ENCODE measurements at regions not wholly inside any gene's neighbourhood (a gene's known extent, or its start where the extent isn't known, plus 50 kb on each side); places are given as distances from the start of the nearest gene placed in this dataset.

- no peak overlapping the region for H3K4me2 ChIP-seq
- no peaks in the 10 kb centered on the region for H3K4me1 ChIP-seq (replicated peaks; ENCODE audit: insufficient read depth)
- no peak for DNase-seq
- no TSS peak for BruUV-seq (replicated peaks)
- no peaks in the 10 kb centered on the region for H3K9me3 ChIP-seq (ENCODE audit: insufficient read depth, low read depth)
- H3K79me2 ChIP-seq (ENCODE audit: low read depth): no peaks in the 10 kb centered on the region
- H3F3A ChIP-seq (ENCODE audit: insufficient read depth, low read depth): no peaks in the 10 kb centered on the region
- H3K36me3 ChIP-seq (ENCODE audit: low read depth): no peaks in the 10 kb centered on the region
- POLR2A ChIA-PET (ENCODE audit: unreplicated experiment): interaction anchor here (0.6 kb wide), 1 partner anchor 71 kb away, joined by 4 read pairs; no protein-coding TSS in a partner anchor
- no peak for TF ChIP-seq CTCF (conservative IDR thresholded peaks at IDR 0.05)
- no peak for TF ChIP-seq EZH2 (IDR thresholded peaks at IDR 0.05; ENCODE audit: low read depth)
- no peaks in the 10 kb centered on the region for H4K20me1 ChIP-seq (ENCODE audit: insufficient read depth)
- H3K27me3 ChIP-seq (ENCODE audit: insufficient read depth, low read depth): peaks cover 99% of the 10 kb centered on the region
- H3K4me3 ChIP-seq: no peak overlapping the region
- H3K9me2 ChIP-seq (ENCODE audit: insufficient read depth): no peaks in the 10 kb centered on the region
- H2AFZ ChIP-seq: no peak overlapping the region
- CTCF ChIA-PET: no interaction called here
- no peak overlapping the region for H3K27ac ChIP-seq
- intact Hi-C loops (cut with micrococcal nuclease; ENCODE audit: unreplicated experiment): no loop called here
These were observed 501.8 kb downstream of the EIPR1 start for GRCh38 chr2:2875831-2876230.

GRCh38 chr2:2875296-2875695 is 502.3 kb downstream of the EIPR1 start:
- H3K79me2 ChIP-seq (ENCODE audit: low read depth): no peaks in the 10 kb centered on the region
- no TSS peak for BruUV-seq (replicated peaks)
- CTCF ChIA-PET: no interaction called here
- no peak overlapping the region for H3K4me2 ChIP-seq
- peaks cover 99% of the 10 kb centered on the region for H3K27me3 ChIP-seq (ENCODE audit: insufficient read depth, low read depth)
- no peak overlapping the region for H3K4me3 ChIP-seq
- POLR2A ChIA-PET (ENCODE audit: unreplicated experiment): no interaction called here
- H3K36me3 ChIP-seq (ENCODE audit: low read depth): no peaks in the 10 kb centered on the region
- H4K20me1 ChIP-seq (ENCODE audit: insufficient read depth): no peaks in the 10 kb centered on the region
- DNase-seq: no peak
- H2AFZ ChIP-seq: no peak overlapping the region
- H3F3A ChIP-seq (ENCODE audit: insufficient read depth, low read depth): no peaks in the 10 kb centered on the region
- TF ChIP-seq EZH2 (IDR thresholded peaks at IDR 0.05; ENCODE audit: low read depth): no peak
- TF ChIP-seq CTCF (conservative IDR thresholded peaks at IDR 0.05): no peak
- no peaks in the 10 kb centered on the region for H3K4me1 ChIP-seq (replicated peaks; ENCODE audit: insufficient read depth)
- H3K9me3 ChIP-seq (ENCODE audit: insufficient read depth, low read depth): no peaks in the 10 kb centered on the region
- H3K9me2 ChIP-seq (ENCODE audit: insufficient read depth): no peaks in the 10 kb centered on the region
- H3K27ac ChIP-seq: no peak overlapping the region
- intact Hi-C loops (cut with micrococcal nuclease; ENCODE audit: unreplicated experiment): no loop called here

GRCh38 chr2:2874805-2875204 is 502.8 kb downstream of the EIPR1 start:
- Histone ChIP-seq H3K79me2 (ENCODE audit: low read depth) (no peaks in the 10 kb centered on the region), H3K9me3 (ENCODE audit: insufficient read depth, low read depth) (no peaks in the 10 kb centered on the region), H3K9me2 (ENCODE audit: insufficient read depth) (no peaks in the 10 kb centered on the region), H3K27ac (no peak overlapping the region), H3K36me3 (ENCODE audit: low read depth) (no peaks in the 10 kb centered on the region), H3K4me3 (no peak overlapping the region), H4K20me1 (ENCODE audit: insufficient read depth) (no peaks in the 10 kb centered on the region), H3K27me3 (ENCODE audit: insufficient read depth, low read depth) (peaks cover 99% of the 10 kb centered on the region), H2AFZ (no peak overlapping the region), H3F3A (ENCODE audit: insufficient read depth, low read depth) (no peaks in the 10 kb centered on the region), H3K4me1 (replicated peaks; ENCODE audit: insufficient read depth) (no peaks in the 10 kb centered on the region), H3K4me2 (no peak overlapping the region)
- TF ChIP-seq CTCF (conservative IDR thresholded peaks at IDR 0.05) (no peak), EZH2 (IDR thresholded peaks at IDR 0.05; ENCODE audit: low read depth) (no peak)
- ChIA-PET CTCF (no interaction called here), POLR2A (ENCODE audit: unreplicated experiment) (no interaction called here)
- no TSS peak for BruUV-seq (replicated peaks)
- no peak for DNase-seq
- intact Hi-C loops (cut with micrococcal nuclease; ENCODE audit: unreplicated experiment): no loop called here

Measured in PC-9 (cell line).